ENCODE measurements at regions not wholly inside any gene's neighbourhood (a gene's known extent, or its start where the extent isn't known, plus 50 kb on each side); places are given as distances from the start of the nearest gene placed in this dataset.

- POLR2A ChIA-PET, result no interaction called here
- no peaks in the 10 kb centered on the region for H3K4me1 ChIP-seq (ENCODE audit: control insufficient read depth, insufficient read depth, low read length)
- TF ChIP-seq TCF7L2 (IDR thresholded peaks at IDR 0.05; ENCODE audit: low read depth, low read length) (no peak), CTCF (IDR thresholded peaks at IDR 0.05) (no peak), POLR2AphosphoS5 (IDR thresholded peaks at IDR 0.05; ENCODE audit: low read depth, low read length) (no peak), SIN3A (IDR thresholded peaks at IDR 0.05; ENCODE audit: borderline replicate concordance, insufficient read depth, low read depth, low read length) (no peak), REST (IDR thresholded peaks at IDR 0.05; ENCODE audit: insufficient read depth in 1 of 2, low read depth in 2 of 2, low read length in 1 of 2) (no peak)
- no TSS peak for BruUV-seq (replicated peaks)
- ATAC-seq, result no peak
- no peaks in the 10 kb centered on the region for H3K9me3 ChIP-seq (ENCODE audit: control insufficient read depth, insufficient read depth, low read depth, low read length)
- no peak overlapping the region for H3K4me3 ChIP-seq (ENCODE audit: low read depth in 2 of 2, low read length in 2 of 2)
- intact Hi-C loops (cut with micrococcal nuclease; ENCODE audit: unreplicated experiment), result no loop called here
- peaks cover 17% of the 10 kb centered on the region for H3K27me3 ChIP-seq (ENCODE audit: control insufficient read depth, insufficient read depth, low read length)
- no peak overlapping the region for H3K27ac ChIP-seq (ENCODE audit: low read length)
- no peak for DNase-seq (ENCODE audit: low read depth, low spot score)
- CTCF ChIA-PET, result no interaction called here
- no peaks in the 10 kb centered on the region for H3K36me3 ChIP-seq (ENCODE audit: control insufficient read depth, insufficient read depth, low read length)
- in situ Hi-C loops (cut with HindIII; ENCODE audit: low pct_unique_long_range_greater_than_20kb, low sequenced_read_pairs), result no loop called here
Observed at GRCh38 chr5:154129921-154130320, 60.6 kb upstream of the GALNT10 start.

GRCh38 chr5:154131817-154132216 is 58.7 kb upstream of the GALNT10 start:
- Histone ChIP-seq H3K4me3 (ENCODE audit: low read depth in 2 of 2, low read length in 2 of 2) (no peak overlapping the region), H3K4me1 (ENCODE audit: control insufficient read depth, insufficient read depth, low read length) (no peaks in the 10 kb centered on the region), H3K9me3 (ENCODE audit: control insufficient read depth, insufficient read depth, low read depth, low read length) (no peaks in the 10 kb centered on the region), H3K27me3 (ENCODE audit: control insufficient read depth, insufficient read depth, low read length) (peaks cover 17% of the 10 kb centered on the region), H3K36me3 (ENCODE audit: control insufficient read depth, insufficient read depth, low read length) (no peaks in the 10 kb centered on the region), H3K27ac (ENCODE audit: low read length) (no peak overlapping the region)
- intact Hi-C loops (cut with micrococcal nuclease; ENCODE audit: unreplicated experiment) (no loop called here), in situ Hi-C loops (cut with HindIII; ENCODE audit: low pct_unique_long_range_greater_than_20kb, low sequenced_read_pairs) (no loop called here)
- ATAC-seq (no peak), DNase-seq (ENCODE audit: low read depth, low spot score) (no peak)
- no TSS peak for BruUV-seq (replicated peaks)
- no peak for TF ChIP-seq TCF7L2 (IDR thresholded peaks at IDR 0.05; ENCODE audit: low read depth, low read length)
- TF ChIP-seq POLR2AphosphoS5 (IDR thresholded peaks at IDR 0.05; ENCODE audit: low read depth, low read length), result no peak
- no peak for TF ChIP-seq CTCF (IDR thresholded peaks at IDR 0.05)
- TF ChIP-seq SIN3A (IDR thresholded peaks at IDR 0.05; ENCODE audit: borderline replicate concordance, insufficient read depth, low read depth, low read length), result no peak
- ChIA-PET CTCF (no interaction called here), POLR2A (no interaction called here)
